ENCODE measurements at regions not wholly inside any gene's neighbourhood (a gene's known extent, or its start where the extent isn't known, plus 50 kb on each side); places are given as distances from the start of the nearest gene placed in this dataset.
"Not testable (repeated sequence)": the region's sequence is repeated elsewhere in the genome, so short reads cannot be mapped to it uniquely, and the experiment has no call there.

GRCh38 chr3:65145680-65146079 is 457.9 kb upstream of the ADAMTS9 start:
- H3K36me3 Mint-ChIP-seq (ENCODE audit: low read depth) = no peaks in the 10 kb centered on the region
- intact Hi-C loops (cut with micrococcal nuclease) = no loop called here
- no peak overlapping the region for H3K4me3 Mint-ChIP-seq
- H3K27ac Mint-ChIP-seq = no peak overlapping the region
- H3K9me3 Mint-ChIP-seq = no peaks in the 10 kb centered on the region
- no peaks in the 10 kb centered on the region for H3K4me1 Mint-ChIP-seq
- TF ChIP-seq CTCF (IDR thresholded peaks at IDR 0.05) = no peak
- POLR2A ChIA-PET = no interaction called here
- DNase-seq (no peak), ATAC-seq (ENCODE audit: low read depth) (no peak)
- CTCF ChIA-PET = no interaction called here
- H3K27me3 Mint-ChIP-seq = no peaks in the 10 kb centered on the region

GRCh38 chr3:65144791-65145351 is 457.1 kb upstream of the ADAMTS9 start:
- intact Hi-C loops (cut with micrococcal nuclease) = no loop called here
- Mint-ChIP-seq H3K27me3 (no peaks in the 10 kb centered on the region), H3K27ac (no peak overlapping the region), H3K9me3 (peaks cover 4% of the 10 kb centered on the region), H3K36me3 (ENCODE audit: low read depth) (no peaks in the 10 kb centered on the region), H3K4me3 (no peak overlapping the region), H3K4me1 (no peaks in the 10 kb centered on the region)
- no peak for TF ChIP-seq CTCF (IDR thresholded peaks at IDR 0.05)
- ChIA-PET POLR2A (no interaction called here), CTCF (no interaction called here)
- DNase-seq (no peak), ATAC-seq (ENCODE audit: low read depth) (no peak)

GRCh38 chr3:65142456-65142855 is 454.7 kb upstream of the ADAMTS9 start:
- Mint-ChIP-seq H3K27ac (no peak overlapping the region), H3K36me3 (ENCODE audit: low read depth) (no peaks in the 10 kb centered on the region), H3K4me1 (no peaks in the 10 kb centered on the region), H3K4me3 (no peak overlapping the region), H3K9me3 (peaks cover 7% of the 10 kb centered on the region), H3K27me3 (no peaks in the 10 kb centered on the region)
- POLR2A ChIA-PET = no interaction called here
- TF ChIP-seq CTCF (IDR thresholded peaks at IDR 0.05) = no peak
- no peak for ATAC-seq (ENCODE audit: low read depth)
- no peak for DNase-seq
- CTCF ChIA-PET = no interaction called here
- intact Hi-C loops (cut with micrococcal nuclease) = no loop called here

GRCh38 chr3:65138556-65138955 is 450.8 kb upstream of the ADAMTS9 start:
- POLR2A ChIA-PET = no interaction called here
- no peaks in the 10 kb centered on the region for H3K36me3 Mint-ChIP-seq (ENCODE audit: low read depth)
- CTCF ChIA-PET = no interaction called here
- no peaks in the 10 kb centered on the region for H3K4me1 Mint-ChIP-seq
- ATAC-seq (ENCODE audit: low read depth) (no peak), DNase-seq (no peak)
- H3K27ac Mint-ChIP-seq = no peak overlapping the region
- no peak for TF ChIP-seq CTCF (IDR thresholded peaks at IDR 0.05)
- peaks cover 15% of the 10 kb centered on the region for H3K9me3 Mint-ChIP-seq
- no peak overlapping the region for H3K4me3 Mint-ChIP-seq
- intact Hi-C loops (cut with micrococcal nuclease) = no loop called here
- H3K27me3 Mint-ChIP-seq = no peaks in the 10 kb centered on the region

- intact Hi-C loops (cut with micrococcal nuclease); POLR2A ChIA-PET; H3K4me1 Mint-ChIP-seq; H3K27ac Mint-ChIP-seq; H3K36me3 Mint-ChIP-seq (ENCODE audit: low read depth); H3K27me3 Mint-ChIP-seq; H3K4me3 Mint-ChIP-seq; DNase-seq; CTCF ChIA-PET; ATAC-seq (ENCODE audit: low read depth): not testable (repeated sequence)
- H3K9me3 Mint-ChIP-seq = peaks cover 14% of the 10 kb centered on the region
These were observed 446.0 kb upstream of the ADAMTS9 start for GRCh38 chr3:65133752-65134151.

GRCh38 chr3:65130782-65131181 is 443.0 kb upstream of the ADAMTS9 start:
- TF ChIP-seq CTCF (IDR thresholded peaks at IDR 0.05) = no peak

More at GRCh38 chr3:65130782-65131181, 443.0 kb upstream of the ADAMTS9 start:
- Mint-ChIP-seq H3K27ac (no peak overlapping the region), H3K9me3 (peaks cover 13% of the 10 kb centered on the region), H3K4me3 (no peak overlapping the region), H3K27me3 (no peaks in the 10 kb centered on the region), H3K4me1 (no peaks in the 10 kb centered on the region), H3K36me3 (ENCODE audit: low read depth) (no peaks in the 10 kb centered on the region)
- intact Hi-C loops (cut with micrococcal nuclease) = no loop called here
- CTCF ChIA-PET = no interaction called here
- DNase-seq = no peak
- ATAC-seq (ENCODE audit: low read depth) = no peak
- POLR2A ChIA-PET = no interaction called here
